ENCODE measurements at regions not wholly inside any gene's neighbourhood (a gene's known extent, or its start where the extent isn't known, plus 50 kb on each side); places are given as distances from the start of the nearest gene placed in this dataset.

DNA sequence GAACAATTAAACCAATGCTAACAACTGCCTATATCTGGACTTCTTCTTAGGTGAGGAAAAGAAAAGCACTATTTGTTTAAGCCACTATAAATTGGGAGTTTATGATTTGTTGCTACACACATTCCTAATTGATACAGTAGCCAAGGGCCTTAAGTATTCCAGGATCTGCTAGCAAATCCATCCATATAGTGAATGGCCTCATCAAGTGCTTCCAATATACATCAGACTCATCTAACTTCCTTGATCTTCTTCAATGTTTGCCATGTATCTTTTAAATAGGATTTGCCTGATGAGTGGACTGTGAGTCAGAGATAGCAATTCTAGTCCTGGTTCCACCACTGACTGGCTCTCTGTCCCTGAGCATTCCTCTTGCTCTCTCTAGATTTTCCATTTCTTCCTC is 430.2 kb downstream of the OMA1 start:
- H3K27ac Mint-ChIP-seq (ENCODE audit: low read depth) = no peak overlapping the region
- ATAC-seq (replicated peaks; ENCODE audit: extremely low read depth, poor library complexity, severe bottlenecking) = no peak
- H3K27me3 Mint-ChIP-seq = peaks cover 13% of the 10 kb centered on the region
- H3K4me3 Mint-ChIP-seq = no peak overlapping the region
- H3K9me3 Mint-ChIP-seq = no peaks in the 10 kb centered on the region
- no peaks in the 10 kb centered on the region for H3K36me3 Mint-ChIP-seq (ENCODE audit: insufficient read depth)
- peaks cover 5% of the 10 kb centered on the region for H3K4me1 Mint-ChIP-seq
- no peak for DNase-seq (ENCODE audit: low spot score in 2 of 2)

DNA sequence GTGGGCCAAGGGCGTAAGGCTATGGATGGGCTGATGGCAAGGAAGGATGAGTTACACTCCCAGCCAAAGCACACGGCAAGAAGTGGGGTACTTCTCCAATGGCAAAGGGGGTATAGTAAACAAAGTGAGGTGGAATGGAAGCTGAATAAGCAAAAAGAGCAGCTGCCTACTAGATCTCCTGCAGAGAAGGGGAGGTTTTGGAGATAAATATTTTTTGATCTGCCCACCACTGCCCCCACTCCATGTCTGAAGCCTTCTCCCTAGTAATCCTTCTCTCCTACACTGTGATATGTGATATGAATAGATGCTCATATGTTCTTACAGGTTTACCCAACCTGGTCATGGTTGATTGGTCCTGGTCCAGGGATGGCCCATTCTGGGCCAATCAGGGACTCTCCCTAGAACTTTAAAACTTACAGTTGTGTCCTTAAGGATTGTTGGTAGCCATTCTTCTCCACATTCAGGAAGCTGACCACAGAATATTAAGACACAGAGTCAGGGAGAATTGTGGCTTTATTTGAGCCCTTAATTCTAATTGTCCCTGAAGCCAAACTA is 436.8 kb downstream of the OMA1 start:
- H3K4me3 Mint-ChIP-seq = no peak overlapping the region
- H3K4me1 Mint-ChIP-seq = no peaks in the 10 kb centered on the region
- H3K27ac Mint-ChIP-seq (ENCODE audit: low read depth) = no peak overlapping the region
- peaks cover 13% of the 10 kb centered on the region for H3K27me3 Mint-ChIP-seq
- DNase-seq (ENCODE audit: low spot score in 2 of 2) (no peak), ATAC-seq (replicated peaks; ENCODE audit: extremely low read depth, poor library complexity, severe bottlenecking) (no peak)
- H3K36me3 Mint-ChIP-seq (ENCODE audit: insufficient read depth) = no peaks in the 10 kb centered on the region
- no peaks in the 10 kb centered on the region for H3K9me3 Mint-ChIP-seq

DNA sequence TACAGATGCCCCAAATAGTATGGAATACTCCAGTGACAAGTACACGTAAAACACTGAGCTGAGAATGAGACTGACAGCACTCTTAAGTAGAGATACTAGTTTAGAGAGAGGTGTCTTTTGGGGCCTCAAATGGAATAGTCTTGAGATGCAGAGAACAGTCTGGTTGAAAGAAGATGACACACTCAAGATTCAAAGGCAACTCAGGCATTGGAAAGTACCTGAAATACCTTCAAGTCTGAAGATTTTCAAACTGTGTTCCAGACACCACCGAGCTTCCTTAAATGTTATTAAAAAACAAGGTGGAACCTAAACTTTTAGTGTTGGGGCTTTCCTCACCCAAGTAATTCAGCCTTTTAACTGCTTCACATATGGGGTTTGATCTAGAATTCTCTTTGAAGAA is 437.7 kb downstream of the OMA1 start:
- Mint-ChIP-seq H3K36me3 (ENCODE audit: insufficient read depth) (no peaks in the 10 kb centered on the region), H3K27ac (ENCODE audit: low read depth) (no peak overlapping the region), H3K4me1 (no peaks in the 10 kb centered on the region), H3K27me3 (peaks cover 13% of the 10 kb centered on the region), H3K9me3 (no peaks in the 10 kb centered on the region), H3K4me3 (no peak overlapping the region)
- ATAC-seq (replicated peaks; ENCODE audit: extremely low read depth, poor library complexity, severe bottlenecking) (no peak), DNase-seq (ENCODE audit: low spot score in 2 of 2) (no peak)

DNA sequence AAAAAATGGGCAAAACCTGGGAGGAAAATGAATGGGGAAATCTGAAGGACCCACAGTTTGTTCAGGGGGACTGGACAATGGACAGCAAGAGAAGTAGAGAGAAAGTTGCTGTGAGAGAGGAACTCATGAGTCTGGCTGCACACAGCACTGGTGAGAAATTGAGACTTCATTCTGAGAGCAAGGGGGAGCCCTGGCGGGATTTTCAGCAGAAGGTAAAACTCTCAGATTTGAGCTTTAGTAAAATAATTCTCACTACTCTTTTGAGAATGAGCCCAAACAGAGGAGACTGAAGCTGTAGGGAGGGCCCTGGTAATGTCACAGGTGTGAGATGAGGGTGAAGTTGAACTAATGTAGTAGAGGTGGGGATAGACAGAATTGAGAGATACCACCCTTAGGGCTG is 438.6 kb downstream of the OMA1 start:
- no peak for DNase-seq (ENCODE audit: low spot score in 2 of 2)
- H3K27ac Mint-ChIP-seq (ENCODE audit: low read depth) = no peak overlapping the region
- no peaks in the 10 kb centered on the region for H3K4me1 Mint-ChIP-seq
- H3K27me3 Mint-ChIP-seq = peaks cover 7% of the 10 kb centered on the region
- ATAC-seq (replicated peaks; ENCODE audit: extremely low read depth, poor library complexity, severe bottlenecking) = no peak
- H3K4me3 Mint-ChIP-seq = no peak overlapping the region
- no peaks in the 10 kb centered on the region for H3K9me3 Mint-ChIP-seq
- H3K36me3 Mint-ChIP-seq (ENCODE audit: insufficient read depth) = no peaks in the 10 kb centered on the region

DNA sequence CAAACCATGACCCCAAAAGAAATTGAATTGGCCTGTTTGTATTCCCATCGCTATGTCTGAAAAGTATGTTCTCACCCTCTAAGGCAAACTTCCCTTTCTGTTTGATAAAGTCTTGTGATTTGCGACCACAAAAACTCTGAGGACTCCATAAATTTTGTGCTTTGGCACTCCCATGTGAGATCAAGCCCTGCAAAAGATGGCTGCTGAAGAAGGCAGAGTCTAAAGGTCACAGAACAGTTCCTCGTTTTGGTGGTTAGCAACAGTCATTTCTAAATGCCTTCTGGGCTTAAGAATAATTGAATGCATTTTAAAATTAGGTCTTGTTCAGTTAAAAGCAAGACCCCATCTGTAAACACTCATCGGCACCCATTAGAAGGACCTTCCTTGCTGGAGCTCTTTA is 441.6 kb downstream of the OMA1 start:
- Mint-ChIP-seq H3K27ac (ENCODE audit: low read depth) (no peak overlapping the region), H3K36me3 (ENCODE audit: insufficient read depth) (no peaks in the 10 kb centered on the region), H3K9me3 (no peaks in the 10 kb centered on the region), H3K4me1 (no peaks in the 10 kb centered on the region), H3K4me3 (no peak overlapping the region), H3K27me3 (no peaks in the 10 kb centered on the region)
- no peak for DNase-seq (ENCODE audit: low spot score in 2 of 2)
- no peak for ATAC-seq (replicated peaks; ENCODE audit: extremely low read depth, poor library complexity, severe bottlenecking)

DNA sequence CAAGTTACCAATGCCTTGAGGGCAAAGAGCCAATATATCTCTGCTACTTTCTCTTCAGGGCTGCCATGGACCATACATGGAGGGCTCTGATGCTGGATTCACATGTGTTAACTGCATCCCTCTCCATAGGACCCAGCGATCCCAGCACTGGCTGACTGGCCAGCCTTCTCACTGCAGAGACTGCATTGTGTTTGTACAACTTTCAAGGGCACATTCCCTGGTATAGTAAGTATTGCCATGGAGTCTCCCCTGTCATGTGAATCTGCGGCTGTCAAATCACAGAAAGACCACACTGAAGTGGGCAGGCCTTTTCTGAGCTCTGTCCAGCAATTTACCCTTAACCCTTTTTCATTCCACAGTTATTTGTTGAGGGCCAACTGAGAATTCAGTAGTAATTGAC is 449.8 kb downstream of the OMA1 start:
- ATAC-seq (replicated peaks; ENCODE audit: extremely low read depth, poor library complexity, severe bottlenecking) (no peak), DNase-seq (ENCODE audit: low spot score in 2 of 2) (no peak)
- Mint-ChIP-seq H3K9me3 (no peaks in the 10 kb centered on the region), H3K36me3 (ENCODE audit: insufficient read depth) (no peaks in the 10 kb centered on the region), H3K27ac (ENCODE audit: low read depth) (no peak overlapping the region), H3K4me1 (no peaks in the 10 kb centered on the region), H3K27me3 (peaks cover 24% of the 10 kb centered on the region), H3K4me3 (no peak overlapping the region)

DNA sequence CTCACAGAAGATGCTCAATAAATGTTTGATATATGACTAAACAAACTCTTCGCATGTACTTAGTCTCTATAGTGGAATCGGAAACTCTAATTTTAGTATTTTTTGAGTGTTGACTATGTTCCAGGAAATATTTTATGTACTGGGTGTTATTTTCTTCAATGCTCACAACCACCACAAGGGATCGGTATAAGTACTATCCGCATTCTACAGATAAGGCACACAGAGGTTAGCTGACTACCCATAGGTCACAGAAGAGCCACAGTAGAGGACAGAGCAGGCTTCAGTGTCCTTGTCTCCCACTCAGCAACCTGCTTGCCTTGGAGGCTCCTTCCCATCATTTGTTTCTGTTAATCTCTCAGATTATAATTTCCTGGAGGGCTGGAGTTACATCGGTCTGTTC is 451.3 kb downstream of the OMA1 start:
- no peak for ATAC-seq (replicated peaks; ENCODE audit: extremely low read depth, poor library complexity, severe bottlenecking)
- Mint-ChIP-seq H3K4me3 (no peak overlapping the region), H3K36me3 (ENCODE audit: insufficient read depth) (no peaks in the 10 kb centered on the region), H3K27me3 (peaks cover 24% of the 10 kb centered on the region), H3K9me3 (no peaks in the 10 kb centered on the region), H3K27ac (ENCODE audit: low read depth) (no peak overlapping the region), H3K4me1 (no peaks in the 10 kb centered on the region)
- DNase-seq (ENCODE audit: low spot score in 2 of 2) = no peak

DNA sequence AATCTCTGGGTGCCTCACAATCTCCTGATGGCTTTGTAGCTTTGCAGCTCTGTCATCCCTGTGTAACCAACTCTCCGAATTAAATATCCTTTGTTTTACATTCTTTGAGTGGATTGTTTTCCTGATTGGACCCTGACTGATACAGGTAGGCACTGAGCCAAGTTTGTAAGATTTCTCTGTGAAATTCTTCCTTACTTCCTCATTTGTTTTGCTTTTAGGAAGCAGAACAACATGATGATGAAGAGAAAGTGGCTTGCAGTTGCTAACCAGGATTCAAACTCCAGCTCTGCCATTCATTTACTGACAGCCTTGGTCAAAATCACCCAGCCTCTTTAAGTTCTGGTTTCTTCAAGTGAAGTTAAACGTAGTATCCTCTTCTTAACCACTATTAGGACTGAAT is 452.3 kb downstream of the OMA1 start:
- Mint-ChIP-seq H3K4me3 (no peak overlapping the region), H3K36me3 (ENCODE audit: insufficient read depth) (no peaks in the 10 kb centered on the region), H3K27me3 (peaks cover 30% of the 10 kb centered on the region), H3K9me3 (no peaks in the 10 kb centered on the region), H3K27ac (ENCODE audit: low read depth) (no peak overlapping the region), H3K4me1 (no peaks in the 10 kb centered on the region)
- ATAC-seq (replicated peaks; ENCODE audit: extremely low read depth, poor library complexity, severe bottlenecking) = no peak
- DNase-seq (ENCODE audit: low spot score in 2 of 2) = no peak

DNA sequence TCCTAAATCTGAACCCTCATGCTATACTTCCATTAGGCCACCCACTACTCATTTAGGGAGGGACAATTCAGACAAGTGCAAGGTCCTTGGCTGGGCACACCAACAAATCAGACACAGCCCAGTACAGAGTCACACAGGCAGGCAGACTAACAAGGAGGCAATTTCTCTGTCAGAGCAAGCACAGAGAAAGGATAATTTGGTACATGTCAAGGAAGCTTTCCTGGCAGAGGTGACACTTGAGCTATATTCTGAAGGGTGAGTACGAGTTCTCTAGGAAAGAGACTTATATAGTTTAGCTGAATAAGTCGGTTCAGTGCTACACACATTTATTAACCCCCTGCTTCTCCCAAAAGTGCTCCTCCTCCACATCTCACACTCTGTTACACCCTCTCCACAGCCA is 455.9 kb downstream of the OMA1 start:
- H3K27ac Mint-ChIP-seq (ENCODE audit: low read depth) = no peak overlapping the region
- H3K36me3 Mint-ChIP-seq (ENCODE audit: insufficient read depth) = no peaks in the 10 kb centered on the region
- peaks cover 42% of the 10 kb centered on the region for H3K27me3 Mint-ChIP-seq
- H3K9me3 Mint-ChIP-seq = no peaks in the 10 kb centered on the region
- H3K4me1 Mint-ChIP-seq = no peaks in the 10 kb centered on the region
- DNase-seq (ENCODE audit: low spot score in 2 of 2) (no peak), ATAC-seq (replicated peaks; ENCODE audit: extremely low read depth, poor library complexity, severe bottlenecking) (no peak)
- H3K4me3 Mint-ChIP-seq = no peak overlapping the region

DNA sequence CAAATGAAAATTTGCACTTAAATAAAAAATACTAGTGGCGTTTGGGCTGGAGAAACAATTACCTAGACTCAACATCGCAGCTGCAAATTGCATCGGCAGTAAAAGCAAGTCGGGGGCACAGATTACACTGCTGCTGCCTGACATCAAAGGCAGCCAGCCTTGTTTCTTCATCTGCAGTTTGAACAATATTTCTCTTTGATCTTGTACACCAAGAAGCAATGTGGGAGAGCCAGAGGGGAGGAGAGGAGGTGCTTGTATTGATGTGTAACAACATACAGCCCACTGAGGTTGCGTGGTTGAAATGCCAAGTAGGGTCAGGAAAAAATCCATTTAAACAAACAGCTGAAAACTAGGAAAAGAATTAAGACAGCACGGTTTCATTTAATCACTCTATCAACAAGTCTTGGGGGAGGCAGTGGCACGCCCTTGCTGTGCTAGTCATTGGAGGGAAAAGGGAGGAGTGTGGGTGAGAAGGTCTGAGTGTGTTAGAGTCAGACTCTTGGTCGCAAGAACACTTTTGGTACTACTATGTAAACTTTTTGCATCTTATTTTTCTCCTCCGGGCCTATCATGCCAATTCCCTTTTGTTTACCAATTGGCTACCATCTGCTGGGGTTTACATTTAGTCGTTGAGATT is 456.5 kb downstream of the OMA1 start:
- DNase-seq (ENCODE audit: low spot score in 2 of 2) (no peak), ATAC-seq (replicated peaks; ENCODE audit: extremely low read depth, poor library complexity, severe bottlenecking) (no peak)
- no peak overlapping the region for H3K4me3 Mint-ChIP-seq
- peaks cover 42% of the 10 kb centered on the region for H3K27me3 Mint-ChIP-seq
- no peaks in the 10 kb centered on the region for H3K4me1 Mint-ChIP-seq
- H3K36me3 Mint-ChIP-seq (ENCODE audit: insufficient read depth) = no peaks in the 10 kb centered on the region
- H3K27ac Mint-ChIP-seq (ENCODE audit: low read depth) = no peak overlapping the region
- H3K9me3 Mint-ChIP-seq = no peaks in the 10 kb centered on the region

DNA sequence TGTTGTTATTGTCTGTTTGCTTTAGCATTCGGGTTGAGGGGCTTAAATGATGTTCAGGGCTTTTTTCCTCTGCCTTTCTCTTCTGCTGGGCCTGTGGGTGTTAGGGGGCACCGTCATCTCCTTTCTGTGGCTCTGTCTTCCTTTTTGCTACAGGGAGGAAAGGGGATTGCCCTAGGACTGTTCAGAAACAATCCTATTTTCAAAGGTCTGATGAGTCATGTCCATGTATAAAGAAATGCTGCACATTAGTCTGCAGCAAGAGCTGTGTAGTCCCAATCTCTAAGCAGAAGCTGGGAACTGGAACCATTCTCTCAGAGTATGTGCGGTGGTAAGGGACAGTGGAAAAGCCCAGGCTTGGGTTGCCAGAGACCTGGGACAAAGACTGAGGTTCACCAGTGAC is 462.3 kb downstream of the OMA1 start:
- Mint-ChIP-seq H3K4me3 (no peak overlapping the region), H3K4me1 (no peaks in the 10 kb centered on the region), H3K27ac (ENCODE audit: low read depth) (no peak overlapping the region), H3K36me3 (ENCODE audit: insufficient read depth) (no peaks in the 10 kb centered on the region), H3K27me3 (peaks cover 27% of the 10 kb centered on the region), H3K9me3 (no peaks in the 10 kb centered on the region)
- ATAC-seq (replicated peaks; ENCODE audit: extremely low read depth, poor library complexity, severe bottlenecking) (no peak), DNase-seq (ENCODE audit: low spot score in 2 of 2) (no peak)

DNA sequence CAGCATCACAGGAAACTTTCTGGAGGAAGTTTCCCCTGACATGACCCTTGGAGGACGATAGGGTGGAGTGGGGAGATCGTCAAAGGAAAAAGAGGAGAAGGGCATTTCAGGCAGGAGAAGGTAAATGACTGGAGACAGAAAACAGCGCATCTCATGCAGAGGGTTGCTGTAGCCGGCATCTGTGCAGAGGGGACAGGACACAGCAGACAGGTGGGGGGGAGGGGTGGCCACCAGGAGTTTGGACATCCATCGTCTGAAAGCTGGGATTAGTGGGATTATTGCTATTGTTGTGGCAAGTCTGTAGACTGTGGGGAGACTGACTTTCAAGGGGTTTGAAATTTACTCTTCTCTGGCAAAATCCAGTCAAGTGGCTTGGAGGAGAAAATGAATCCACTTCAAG is 463.9 kb downstream of the OMA1 start:
- Mint-ChIP-seq H3K4me3 (no peak overlapping the region), H3K4me1 (no peaks in the 10 kb centered on the region), H3K27me3 (peaks cover 18% of the 10 kb centered on the region), H3K36me3 (ENCODE audit: insufficient read depth) (no peaks in the 10 kb centered on the region), H3K27ac (ENCODE audit: low read depth) (no peak overlapping the region), H3K9me3 (no peaks in the 10 kb centered on the region)
- ATAC-seq (replicated peaks; ENCODE audit: extremely low read depth, poor library complexity, severe bottlenecking) (no peak), DNase-seq (ENCODE audit: low spot score in 2 of 2) (no peak)

DNA sequence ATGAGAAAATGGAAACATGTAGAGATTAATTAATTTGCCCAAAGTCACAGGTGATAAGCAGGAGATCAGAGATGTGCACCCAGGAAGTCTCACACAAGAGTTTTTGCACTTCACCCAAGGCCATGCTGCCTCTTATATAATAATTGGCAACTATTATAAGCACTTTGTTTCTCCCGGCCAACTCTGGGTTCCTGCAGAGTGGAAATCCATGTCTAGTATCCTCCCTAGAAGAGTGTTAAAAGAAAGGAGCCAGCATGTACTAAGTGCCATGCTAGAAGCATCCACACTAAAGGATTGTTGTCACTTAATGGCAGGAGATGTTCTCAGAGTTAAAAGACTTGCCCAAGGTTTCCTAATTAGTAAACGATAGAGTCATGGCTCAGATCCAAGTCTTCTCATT is 470.3 kb downstream of the OMA1 start:
- no peaks in the 10 kb centered on the region for H3K36me3 Mint-ChIP-seq (ENCODE audit: insufficient read depth)
- H3K27ac Mint-ChIP-seq (ENCODE audit: low read depth) = no peak overlapping the region
- ATAC-seq (replicated peaks; ENCODE audit: extremely low read depth, poor library complexity, severe bottlenecking) (no peak), DNase-seq (ENCODE audit: low spot score in 2 of 2) (no peak)
- H3K27me3 Mint-ChIP-seq = peaks cover 18% of the 10 kb centered on the region
- H3K4me3 Mint-ChIP-seq = no peak overlapping the region
- H3K4me1 Mint-ChIP-seq = no peaks in the 10 kb centered on the region
- no peaks in the 10 kb centered on the region for H3K9me3 Mint-ChIP-seq

Measured in central memory CD8-positive, alpha-beta T cell (primary cell).